ENCODE measurements at regions not wholly inside any gene's neighbourhood (a gene's known extent, or its start where the extent isn't known, plus 50 kb on each side); places are given as distances from the start of the nearest gene placed in this dataset.

GRCh38 chr14:71220462-71220861, 313.2 kb downstream of the PCNX1 start:
- H3K27ac ChIP-seq (ENCODE audit: insufficient read depth, low read depth, low read length): no peak overlapping the region
- ChIA-PET POLR2A (no interaction called here), CTCF (interaction anchor here (1.3 kb wide), 1 partner anchor 12 kb away, joined by 3 read pairs; no protein-coding TSS in a partner anchor)
- no peak overlapping the region for H3K4me2 ChIP-seq (ENCODE audit: insufficient read depth, low read length)
- H4K20me1 ChIP-seq (replicated peaks; ENCODE audit: control insufficient read depth, extremely low read depth, insufficient read depth, low read length): no peaks in the 10 kb centered on the region
- TF ChIP-seq POLR2A (IDR thresholded peaks at IDR 0.05; ENCODE audit: low read depth, low read length) (no peak), GATA2 (IDR thresholded peaks at IDR 0.05; ENCODE audit: insufficient read depth, insufficient read length, low read depth, low read length) (no peak), JUN (IDR thresholded peaks at IDR 0.05; ENCODE audit: borderline replicate concordance, insufficient read depth, insufficient read length, low read depth) (no peak), POLR2AphosphoS5 (IDR thresholded peaks at IDR 0.05; ENCODE audit: insufficient read depth, low read depth, low read length) (no peak), MAX (IDR thresholded peaks at IDR 0.05; ENCODE audit: insufficient read depth, insufficient read length) (no peak), CTCF (IDR thresholded peaks at IDR 0.05; ENCODE audit: extremely low read depth in 1 of 2, insufficient read depth in 1 of 2, low read depth in 1 of 2, low read length in 2 of 2) (no peak), EZH2 (IDR thresholded peaks at IDR 0.05; ENCODE audit: borderline replicate concordance, low read depth, low read length, severe bottlenecking) (no peak), FOS (IDR thresholded peaks at IDR 0.05; ENCODE audit: borderline replicate concordance, insufficient read depth, low read length) (no peak), MYC (IDR thresholded peaks at IDR 0.05; ENCODE audit: low read depth, low read length) (no peak)
- DNase-seq (ENCODE audit: low read depth, low spot score) (no peak), FAIRE-seq (no peak)
- H2AFZ ChIP-seq (ENCODE audit: low read depth, low read length): no peak overlapping the region
- H3K9ac ChIP-seq (replicated peaks; ENCODE audit: extremely low read depth, insufficient read depth, low read length): no peak overlapping the region
- H3K4me3 ChIP-seq (replicated peaks in 1 of 3; ENCODE audit: insufficient read depth in 1 of 3, low read depth in 1 of 3, low read length in 3 of 3): no peak overlapping the region
- no peaks in the 10 kb centered on the region for H3K36me3 ChIP-seq (ENCODE audit: control insufficient read depth in 2 of 2, extremely low read depth in 1 of 2, insufficient read depth in 2 of 2, low read length in 2 of 2)
- no peaks in the 10 kb centered on the region for H3K27me3 ChIP-seq (ENCODE audit: control insufficient read depth in 2 of 2, insufficient read depth in 2 of 2, low read length in 2 of 2)
- BruUV-seq (replicated peaks): no TSS peak
- no peaks in the 10 kb centered on the region for H3K9me3 ChIP-seq (replicated peaks; ENCODE audit: control insufficient read depth, insufficient read depth, low read length)
- H3K79me2 ChIP-seq (ENCODE audit: control insufficient read depth, insufficient read depth, low read length): no peaks in the 10 kb centered on the region
- H3K9me1 ChIP-seq (replicated peaks; ENCODE audit: control insufficient read depth, extremely low read depth, insufficient read depth, low read length): no peaks in the 10 kb centered on the region
- H3K4me1 ChIP-seq (ENCODE audit: control insufficient read depth, extremely low read depth, insufficient read depth, low read length): no peaks in the 10 kb centered on the region
- dilution Hi-C loops (cut with MboI; ENCODE audit: extremely low pct_ligation_motif_present, low sequenced_read_pairs) (no loop called here), intact Hi-C loops (cut with micrococcal nuclease) (no loop called here)
